HTR-8/SVneo (cell line): ENCODE measurements at regions not wholly inside any gene's neighbourhood (a gene's known extent, or its start where the extent isn't known, plus 50 kb on each side); places are given as distances from the start of the nearest gene placed in this dataset.

ENCODE experiments used
- DNase-seq: peaks from one replicate; pipeline ENCODE4 v3.0.0; 2011; ENCODE audit warnings: low spot score, mixed read lengths; ENCODE audit not compliant: insufficient read length
- FAIRE-seq: peaks from 2 replicates; lab custom pipeline; 2011; peaks lifted over from hg19 to GRCh38; lab: Jason Lieb, UNC

- no peak for FAIRE-seq
- DNase-seq: no peak
These were observed 170.3 kb upstream of the HNRNPA3 start for GRCh38 chr2:177042311-177042710.

GRCh38 chr2:177044671-177045070 lies 167.9 kb upstream of the HNRNPA3 start:
- FAIRE-seq (no peak), DNase-seq (no peak)

- DNase-seq (no peak), FAIRE-seq (no peak)
These were observed 163.6 kb upstream of the HNRNPA3 start for GRCh38 chr2:177048981-177049380.

GRCh38 chr2:177051278-177051677 lies 161.3 kb upstream of the HNRNPA3 start:
- DNase-seq (no peak), FAIRE-seq (no peak)

GRCh38 chr2:177052471-177052870 lies 160.1 kb upstream of the HNRNPA3 start:
- DNase-seq (no peak), FAIRE-seq (no peak)

GRCh38 chr2:177053038-177053437 lies 159.6 kb upstream of the HNRNPA3 start:
- DNase-seq: no peak
- FAIRE-seq: no peak

GRCh38 chr2:177053716-177054115 lies 158.9 kb upstream of the HNRNPA3 start:
- DNase-seq (no peak), FAIRE-seq (no peak)

GRCh38 chr2:177056481-177056929 lies 156.1 kb upstream of the HNRNPA3 start:
- FAIRE-seq (no peak), DNase-seq (peak; percentile 10)

- DNase-seq (no peak), FAIRE-seq (no peak)
These were observed 153.8 kb upstream of the HNRNPA3 start for GRCh38 chr2:177058747-177059146.

- FAIRE-seq (no peak), DNase-seq (no peak)
These were observed 153.3 kb upstream of the HNRNPA3 start for GRCh38 chr2:177059293-177059692.

- FAIRE-seq (no peak), DNase-seq (no peak)
These were observed 149.3 kb upstream of the HNRNPA3 start for GRCh38 chr2:177063331-177063730.

- FAIRE-seq: no peak
- no peak for DNase-seq
These were observed 148.2 kb upstream of the HNRNPA3 start for GRCh38 chr2:177064422-177064821.

GRCh38 chr2:177068967-177069366 lies 143.6 kb upstream of the HNRNPA3 start:
- FAIRE-seq (no peak), DNase-seq (no peak)

GRCh38 chr2:177072090-177072489 lies 140.5 kb upstream of the HNRNPA3 start:
- FAIRE-seq: no peak
- no peak for DNase-seq

GRCh38 chr2:177073611-177074010 lies 139.0 kb upstream of the HNRNPA3 start:
- DNase-seq (no peak), FAIRE-seq (no peak)

GRCh38 chr2:177074099-177074710 lies 138.4 kb upstream of the HNRNPA3 start:
- FAIRE-seq (no peak), DNase-seq (no peak)

- DNase-seq (no peak), FAIRE-seq (no peak)
These were observed 137.3 kb upstream of the HNRNPA3 start for GRCh38 chr2:177075254-177075653.

- no peak for DNase-seq
- no peak for FAIRE-seq
These were observed 135.9 kb upstream of the HNRNPA3 start for GRCh38 chr2:177076636-177077179.

- DNase-seq: no peak
- FAIRE-seq: no peak
These were observed 134.8 kb upstream of the HNRNPA3 start for GRCh38 chr2:177077778-177078177.

GRCh38 chr2:177078416-177078815 lies 134.2 kb upstream of the HNRNPA3 start:
- DNase-seq (no peak), FAIRE-seq (no peak)

GRCh38 chr2:177078855-177079254 lies 133.7 kb upstream of the HNRNPA3 start:
- no peak for FAIRE-seq

GRCh38 chr2:177080746-177081284 lies 131.8 kb upstream of the HNRNPA3 start:
- FAIRE-seq (no peak), DNase-seq (no peak)

More at GRCh38 chr2:177078855-177079254, 133.7 kb upstream of the HNRNPA3 start:
- no peak for DNase-seq
